ENCODE measurements at regions not wholly inside any gene's neighbourhood (a gene's known extent, or its start where the extent isn't known, plus 50 kb on each side); places are given as distances from the start of the nearest gene placed in this dataset.

GRCh38 chr2:167381349-167381748, 493.1 kb downstream of the XIRP2 start:
- Histone ChIP-seq H3K27me3 (replicated peaks in 1 of 2; ENCODE audit: control insufficient read depth in 2 of 2, extremely low read depth in 1 of 2, insufficient read depth in 2 of 2, low read length in 1 of 2) (no peaks in the 10 kb centered on the region), H3K4me3 (ENCODE audit: control insufficient read depth in 1 of 2, extremely low read depth in 1 of 2, low read length in 1 of 2) (no peak overlapping the region), H3K36me3 (ENCODE audit: control insufficient read depth in 2 of 2, extremely low read depth in 1 of 2, insufficient read depth in 1 of 2, low read length in 1 of 2) (no peaks in the 10 kb centered on the region), H3K9me3 (no peaks in the 10 kb centered on the region), H3K27ac (ENCODE audit: low read length) (no peak overlapping the region), H3K4me1 (ENCODE audit: control insufficient read depth in 1 of 2, extremely low read depth in 1 of 2, insufficient read depth in 2 of 2, low read length in 2 of 2) (no peaks in the 10 kb centered on the region)
- Mint-ChIP-seq H3K36me3 (no peaks in the 10 kb centered on the region), H3K4me1 (no peaks in the 10 kb centered on the region), H3K4me3 (no peak overlapping the region), H3K27ac (no peak overlapping the region), H3K27me3 (no peaks in the 10 kb centered on the region), H3K9me3 (peaks cover 6 to 11% (median 9%) of the 10 kb centered on the region in 3 donors)
- DNase-seq: no peak
- ChIA-PET CTCF (no interaction called here), POLR2A (no interaction called here)
- WGBS (ENCODE audit: insufficient coverage): no CpG with 5 or more reads among the region's 2 CpGs
- ATAC-seq (replicated peaks in 1 of 4): no peak

- POLR2A ChIA-PET: no interaction called here
- Mint-ChIP-seq H3K27me3 (no peaks in the 10 kb centered on the region), H3K27ac (no peak overlapping the region), H3K4me1 (no peaks in the 10 kb centered on the region), H3K9me3 (peaks cover 6 to 15% (median 11%) of the 10 kb centered on the region in 3 donors), H3K36me3 (no peaks in the 10 kb centered on the region), H3K4me3 (no peak overlapping the region)
- Histone ChIP-seq H3K27ac (ENCODE audit: low read length) (no peak overlapping the region), H3K4me3 (ENCODE audit: control insufficient read depth in 1 of 2, extremely low read depth in 1 of 2, low read length in 1 of 2) (no peak overlapping the region), H3K4me1 (ENCODE audit: control insufficient read depth in 1 of 2, extremely low read depth in 1 of 2, insufficient read depth in 2 of 2, low read length in 2 of 2) (no peaks in the 10 kb centered on the region), H3K27me3 (replicated peaks in 1 of 2; ENCODE audit: control insufficient read depth in 2 of 2, extremely low read depth in 1 of 2, insufficient read depth in 2 of 2, low read length in 1 of 2) (no peaks in the 10 kb centered on the region), H3K36me3 (ENCODE audit: control insufficient read depth in 2 of 2, extremely low read depth in 1 of 2, insufficient read depth in 1 of 2, low read length in 1 of 2) (no peaks in the 10 kb centered on the region), H3K9me3 (no peaks in the 10 kb centered on the region)
- no CpG with 5 or more reads among the region's 4 CpGs for WGBS (ENCODE audit: insufficient coverage)
- ATAC-seq (replicated peaks in 1 of 4) (no peak), DNase-seq (no peak)
- CTCF ChIA-PET: no interaction called here
Observed at GRCh38 chr2:167380555-167380954, 492.3 kb downstream of the XIRP2 start.

- H3K4me3 ChIP-seq (ENCODE audit: control insufficient read depth in 1 of 2, extremely low read depth in 1 of 2, low read length in 1 of 2): no peak overlapping the region
- ATAC-seq (replicated peaks in 1 of 4) (no peak), DNase-seq (no peak)
- no peaks in the 10 kb centered on the region for H3K27me3 ChIP-seq (replicated peaks in 1 of 2; ENCODE audit: control insufficient read depth in 2 of 2, extremely low read depth in 1 of 2, insufficient read depth in 2 of 2, low read length in 1 of 2)
- H3K4me3 Mint-ChIP-seq: no peak overlapping the region
- no peaks in the 10 kb centered on the region for H3K36me3 Mint-ChIP-seq
- H3K27ac Mint-ChIP-seq: no peak overlapping the region
- POLR2A ChIA-PET: no interaction called here
- H3K4me1 Mint-ChIP-seq: no peaks in the 10 kb centered on the region
- 100% methylated on average over 2 of the region's 2 CpGs for WGBS (ENCODE audit: insufficient coverage)
- no peaks in the 10 kb centered on the region for H3K27me3 Mint-ChIP-seq
- CTCF ChIA-PET: no interaction called here
- no peaks in the 10 kb centered on the region for H3K9me3 ChIP-seq
- peaks cover 6 to 15% (median 11%) of the 10 kb centered on the region in 3 donors for H3K9me3 Mint-ChIP-seq
- H3K4me1 ChIP-seq (ENCODE audit: control insufficient read depth in 1 of 2, extremely low read depth in 1 of 2, insufficient read depth in 2 of 2, low read length in 2 of 2): no peaks in the 10 kb centered on the region
- no peak overlapping the region for H3K27ac ChIP-seq (ENCODE audit: low read length)
- H3K36me3 ChIP-seq (ENCODE audit: control insufficient read depth in 2 of 2, extremely low read depth in 1 of 2, insufficient read depth in 1 of 2, low read length in 1 of 2): no peaks in the 10 kb centered on the region
Observed at GRCh38 chr2:167380094-167380493, 491.8 kb downstream of the XIRP2 start.

DNA sequence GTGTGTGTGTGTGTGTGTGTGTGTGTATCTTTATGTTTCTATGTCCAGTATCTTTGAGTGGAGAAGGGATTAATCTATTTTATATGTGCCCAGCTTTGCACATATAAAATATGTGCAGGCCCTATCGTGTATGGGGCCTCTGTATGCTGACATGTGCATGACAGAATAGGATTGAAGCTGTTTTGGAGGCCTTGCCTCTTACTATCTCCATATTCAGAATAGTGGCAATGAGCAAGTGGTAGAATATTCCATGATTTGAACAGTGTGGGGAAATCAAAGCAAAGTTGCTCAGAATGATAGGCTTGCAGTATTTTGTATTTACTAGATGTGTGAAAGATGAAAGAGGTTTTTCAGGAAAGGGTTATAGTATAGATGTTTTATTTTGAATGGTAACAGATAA, 480.8 kb downstream of the XIRP2 start:
- ChIA-PET POLR2A (no interaction called here), CTCF (no interaction called here)
- Histone ChIP-seq H3K4me1 (ENCODE audit: control insufficient read depth in 1 of 2, extremely low read depth in 1 of 2, insufficient read depth in 2 of 2, low read length in 2 of 2) (no peaks in the 10 kb centered on the region), H3K4me3 (ENCODE audit: control insufficient read depth in 1 of 2, extremely low read depth in 1 of 2, low read length in 1 of 2) (no peak overlapping the region), H3K9me3 (no peaks in the 10 kb centered on the region), H3K36me3 (ENCODE audit: control insufficient read depth in 2 of 2, extremely low read depth in 1 of 2, insufficient read depth in 1 of 2, low read length in 1 of 2) (no peaks in the 10 kb centered on the region), H3K27ac (ENCODE audit: low read length) (no peak overlapping the region), H3K27me3 (replicated peaks in 1 of 2; ENCODE audit: control insufficient read depth in 2 of 2, extremely low read depth in 1 of 2, insufficient read depth in 2 of 2, low read length in 1 of 2) (no peaks in the 10 kb centered on the region)
- WGBS (ENCODE audit: insufficient coverage): no CpG with 5 or more reads among the region's 1 CpG
- DNase-seq: no peak
- Mint-ChIP-seq H3K4me1 (no peaks in the 10 kb centered on the region), H3K36me3 (no peaks in the 10 kb centered on the region), H3K9me3 (peaks cover 0 to 4% (median 2%) of the 10 kb centered on the region in 3 donors), H3K27me3 (no peaks in the 10 kb centered on the region), H3K27ac (no peak overlapping the region), H3K4me3 (no peak overlapping the region)
- no peak for ATAC-seq (replicated peaks in 1 of 4)

DNA sequence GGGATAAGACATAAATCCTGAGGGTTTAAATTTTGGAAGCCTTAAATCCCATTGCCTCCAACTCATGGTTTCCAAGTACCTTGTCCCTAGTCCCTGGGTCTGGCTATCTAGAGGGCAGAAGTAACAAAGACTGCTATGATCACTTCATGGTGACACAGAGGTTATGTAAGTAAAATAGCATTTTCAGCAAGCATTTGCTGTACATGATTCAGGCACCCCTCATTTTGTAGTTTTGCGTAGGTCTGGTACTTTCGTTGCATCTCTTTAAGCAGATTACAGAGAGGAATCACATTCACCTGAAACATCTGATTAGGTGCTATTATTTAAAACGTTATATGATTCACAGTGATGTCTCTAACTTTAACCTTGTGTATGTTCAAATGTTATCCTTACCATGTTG, 480.1 kb downstream of the XIRP2 start:
- H3K36me3 Mint-ChIP-seq: no peaks in the 10 kb centered on the region
- H3K4me1 Mint-ChIP-seq: no peaks in the 10 kb centered on the region
- peaks cover 0 to 4% (median 2%) of the 10 kb centered on the region in 3 donors for H3K9me3 Mint-ChIP-seq
- POLR2A ChIA-PET: no interaction called here
- Histone ChIP-seq H3K9me3 (no peaks in the 10 kb centered on the region), H3K27ac (ENCODE audit: low read length) (no peak overlapping the region), H3K36me3 (ENCODE audit: control insufficient read depth in 2 of 2, extremely low read depth in 1 of 2, insufficient read depth in 1 of 2, low read length in 1 of 2) (no peaks in the 10 kb centered on the region), H3K4me1 (ENCODE audit: control insufficient read depth in 1 of 2, extremely low read depth in 1 of 2, insufficient read depth in 2 of 2, low read length in 2 of 2) (no peaks in the 10 kb centered on the region), H3K4me3 (ENCODE audit: control insufficient read depth in 1 of 2, extremely low read depth in 1 of 2, low read length in 1 of 2) (no peak overlapping the region), H3K27me3 (replicated peaks in 1 of 2; ENCODE audit: control insufficient read depth in 2 of 2, extremely low read depth in 1 of 2, insufficient read depth in 2 of 2, low read length in 1 of 2) (no peaks in the 10 kb centered on the region)
- no peak for ATAC-seq (replicated peaks in 1 of 4)
- H3K27ac Mint-ChIP-seq: no peak overlapping the region
- no peaks in the 10 kb centered on the region for H3K27me3 Mint-ChIP-seq
- H3K4me3 Mint-ChIP-seq: no peak overlapping the region
- CTCF ChIA-PET: no interaction called here
- no peak for DNase-seq
- no CpG with 5 or more reads among the region's 3 CpGs for WGBS (ENCODE audit: insufficient coverage)

GRCh38 chr2:167365216-167365615, 476.9 kb downstream of the XIRP2 start:
- POLR2A ChIA-PET: no interaction called here
- no peak overlapping the region for H3K4me3 Mint-ChIP-seq

DNA sequence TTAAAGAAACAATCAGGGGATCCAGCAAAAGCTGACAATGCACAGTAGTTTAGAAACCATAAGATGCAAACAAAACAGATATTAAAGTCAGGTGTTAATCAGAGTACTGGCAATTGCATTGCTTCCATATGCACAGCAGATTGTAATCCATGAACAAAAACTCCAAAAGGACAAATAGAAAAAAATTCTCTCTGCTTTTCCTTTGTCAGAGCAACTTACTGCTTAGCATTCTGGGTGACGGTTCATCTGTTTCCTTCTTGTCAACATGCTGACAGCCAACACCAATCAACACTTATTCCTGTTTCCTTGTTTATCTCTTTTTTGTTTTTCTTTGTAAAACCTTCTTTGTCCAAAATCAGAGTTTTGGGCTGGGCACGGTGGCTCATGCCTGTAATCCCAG, 473.1 kb downstream of the XIRP2 start:
- Histone ChIP-seq H3K4me3 (ENCODE audit: control insufficient read depth in 1 of 2, extremely low read depth in 1 of 2, low read length in 1 of 2) (no peak overlapping the region), H3K9me3 (no peaks in the 10 kb centered on the region), H3K36me3 (ENCODE audit: control insufficient read depth in 2 of 2, extremely low read depth in 1 of 2, insufficient read depth in 1 of 2, low read length in 1 of 2) (no peaks in the 10 kb centered on the region), H3K27me3 (replicated peaks in 1 of 2; ENCODE audit: control insufficient read depth in 2 of 2, extremely low read depth in 1 of 2, insufficient read depth in 2 of 2, low read length in 1 of 2) (no peaks in the 10 kb centered on the region), H3K4me1 (ENCODE audit: control insufficient read depth in 1 of 2, extremely low read depth in 1 of 2, insufficient read depth in 2 of 2, low read length in 2 of 2) (no peaks in the 10 kb centered on the region), H3K27ac (ENCODE audit: low read length) (no peak overlapping the region)
- Mint-ChIP-seq H3K27me3 (no peaks in the 10 kb centered on the region), H3K9me3 (peaks cover 0 to 6% (median 0%) of the 10 kb centered on the region in 3 donors), H3K4me3 (no peak overlapping the region), H3K27ac (no peak overlapping the region), H3K36me3 (no peaks in the 10 kb centered on the region), H3K4me1 (no peaks in the 10 kb centered on the region)
- ATAC-seq (replicated peaks in 1 of 4): no peak
- ChIA-PET POLR2A (no interaction called here), CTCF (interaction anchor here in 1 of 2 donors (0.6 kb wide), 1 partner anchor 222 kb away, joined by 3 read pairs; no protein-coding TSS in a partner anchor)
- 25% methylated on average over 2 of the region's 2 CpGs for WGBS (ENCODE audit: insufficient coverage)
- DNase-seq: no peak

More at GRCh38 chr2:167365216-167365615, 476.9 kb downstream of the XIRP2 start:
- Histone ChIP-seq H3K27me3 (replicated peaks in 1 of 2; ENCODE audit: control insufficient read depth in 2 of 2, extremely low read depth in 1 of 2, insufficient read depth in 2 of 2, low read length in 1 of 2) (no peaks in the 10 kb centered on the region), H3K36me3 (ENCODE audit: control insufficient read depth in 2 of 2, extremely low read depth in 1 of 2, insufficient read depth in 1 of 2, low read length in 1 of 2) (no peaks in the 10 kb centered on the region), H3K4me1 (ENCODE audit: control insufficient read depth in 1 of 2, extremely low read depth in 1 of 2, insufficient read depth in 2 of 2, low read length in 2 of 2) (no peaks in the 10 kb centered on the region), H3K4me3 (ENCODE audit: control insufficient read depth in 1 of 2, extremely low read depth in 1 of 2, low read length in 1 of 2) (no peak overlapping the region), H3K9me3 (no peaks in the 10 kb centered on the region), H3K27ac (ENCODE audit: low read length) (no peak overlapping the region)
- Mint-ChIP-seq H3K36me3 (no peaks in the 10 kb centered on the region), H3K27ac (no peak overlapping the region), H3K4me1 (no peaks in the 10 kb centered on the region), H3K9me3 (peaks cover 0 to 8% (median 4%) of the 10 kb centered on the region in 3 donors), H3K27me3 (no peaks in the 10 kb centered on the region)
- ATAC-seq (replicated peaks in 1 of 4) (no peak), DNase-seq (no peak)
- WGBS (ENCODE audit: insufficient coverage): no CpG with 5 or more reads among the region's 1 CpG
- CTCF ChIA-PET: no interaction called here

Measured in T-cell (primary cell).